ENCODE measurements at regions not wholly inside any gene's neighbourhood (a gene's known extent, or its start where the extent isn't known, plus 50 kb on each side); places are given as distances from the start of the nearest gene placed in this dataset.

DNA sequence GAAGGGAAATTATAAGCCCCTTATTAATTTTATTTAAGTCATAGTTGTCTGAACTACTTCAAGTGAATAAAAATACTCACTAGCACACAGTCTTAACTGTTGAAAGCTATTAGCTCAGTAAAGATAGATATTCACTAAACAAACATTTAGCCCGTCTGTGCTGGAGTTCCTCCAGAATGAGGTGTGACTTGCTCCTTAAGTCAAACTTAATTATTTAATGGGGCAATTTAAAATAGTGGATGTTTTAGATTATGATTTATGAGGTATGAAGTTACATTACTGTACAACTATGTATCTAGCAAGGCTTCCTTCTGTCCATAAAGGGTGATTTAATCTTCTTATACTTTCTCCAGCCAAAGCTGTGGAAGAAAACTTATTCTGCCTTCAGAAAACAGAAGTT is 414.0 kb upstream of the FLRT2 start:
- Histone ChIP-seq H3K36me3 (no peaks in the 10 kb centered on the region), H3K27me3 (no peaks in the 10 kb centered on the region), H3K4me1 (no peaks in the 10 kb centered on the region), H3K9me3 (no peaks in the 10 kb centered on the region), H3K4me3 (no peak overlapping the region), H3K27ac (no peak overlapping the region)
- 35% methylated on average over 1 of the region's 1 CpG for WGBS
- no peak for DNase-seq (ENCODE audit: low spot score in 2 of 2)
- TF ChIP-seq POLR2AphosphoS5 (IDR thresholded peaks at IDR 0.05) = no peak
- TF ChIP-seq CTCF (IDR thresholded peaks at IDR 0.05) = no peak
- no peak for TF ChIP-seq POLR2A (IDR thresholded peaks at IDR 0.05)
- TF ChIP-seq EP300 (IDR thresholded peaks at IDR 0.05) = no peak

DNA sequence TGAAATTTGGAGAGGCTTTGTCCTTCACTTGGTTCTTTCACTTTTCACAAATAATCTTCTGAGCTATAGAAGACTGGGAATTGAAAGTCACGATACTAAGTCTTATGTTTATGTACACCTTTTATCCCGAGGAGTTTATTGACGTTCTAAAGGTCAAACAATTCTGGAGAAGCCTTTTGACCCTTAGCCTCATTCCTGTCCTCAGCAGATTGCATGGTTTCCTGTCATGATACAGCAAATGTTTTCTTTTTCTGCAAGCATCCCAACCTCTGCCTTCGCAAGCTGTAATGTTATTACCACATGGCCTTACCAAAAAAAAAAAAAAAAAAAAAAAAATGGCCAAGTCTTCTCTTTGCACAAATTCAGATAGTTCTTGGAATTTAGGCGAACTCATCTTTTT is 411.7 kb upstream of the FLRT2 start:
- Histone ChIP-seq H3K4me3 (no peak overlapping the region), H3K27ac (no peak overlapping the region), H3K4me1 (no peaks in the 10 kb centered on the region), H3K9me3 (no peaks in the 10 kb centered on the region), H3K36me3 (no peaks in the 10 kb centered on the region), H3K27me3 (no peaks in the 10 kb centered on the region)
- WGBS = 55% methylated on average over 5 of the region's 5 CpGs
- no peak for DNase-seq (ENCODE audit: low spot score in 2 of 2)
- TF ChIP-seq POLR2AphosphoS5 (IDR thresholded peaks at IDR 0.05) = no peak
- no peak for TF ChIP-seq EP300 (IDR thresholded peaks at IDR 0.05)
- TF ChIP-seq POLR2A (IDR thresholded peaks at IDR 0.05) = no peak
- no peak for TF ChIP-seq CTCF (IDR thresholded peaks at IDR 0.05)

DNA sequence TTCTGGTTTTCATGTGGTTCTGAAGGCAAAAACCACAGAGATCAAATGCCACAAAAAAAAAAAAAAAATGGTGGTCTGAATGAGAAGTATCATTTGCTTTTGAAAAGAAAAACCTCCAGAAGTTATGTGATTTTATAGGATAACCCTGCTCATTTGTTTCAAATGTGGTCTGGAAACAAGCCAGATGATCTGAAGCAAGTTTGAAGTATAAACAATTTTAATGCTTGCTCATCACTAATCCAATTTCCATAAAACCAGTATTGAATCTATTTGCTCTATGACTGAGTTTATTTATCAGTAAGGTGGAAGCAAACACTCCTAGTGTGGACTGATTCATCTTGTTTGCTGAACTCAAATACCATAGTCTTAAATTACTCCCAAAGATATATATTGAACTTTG is 407.3 kb upstream of the FLRT2 start:
- Histone ChIP-seq H3K27me3 (no peaks in the 10 kb centered on the region), H3K27ac (no peak overlapping the region), H3K36me3 (no peaks in the 10 kb centered on the region), H3K9me3 (no peaks in the 10 kb centered on the region), H3K4me3 (no peak overlapping the region), H3K4me1 (no peaks in the 10 kb centered on the region)
- DNase-seq (ENCODE audit: low spot score in 2 of 2) = no peak
- TF ChIP-seq POLR2A (IDR thresholded peaks at IDR 0.05) (no peak), CTCF (IDR thresholded peaks at IDR 0.05) (no peak), POLR2AphosphoS5 (IDR thresholded peaks at IDR 0.05) (no peak), EP300 (IDR thresholded peaks at IDR 0.05) (no peak)

GRCh38 chr14:85123755-85124154 is 406.2 kb upstream of the FLRT2 start:
- 45% methylated on average over 2 of the region's 2 CpGs for WGBS
- H3K27ac ChIP-seq = no peak overlapping the region

DNA sequence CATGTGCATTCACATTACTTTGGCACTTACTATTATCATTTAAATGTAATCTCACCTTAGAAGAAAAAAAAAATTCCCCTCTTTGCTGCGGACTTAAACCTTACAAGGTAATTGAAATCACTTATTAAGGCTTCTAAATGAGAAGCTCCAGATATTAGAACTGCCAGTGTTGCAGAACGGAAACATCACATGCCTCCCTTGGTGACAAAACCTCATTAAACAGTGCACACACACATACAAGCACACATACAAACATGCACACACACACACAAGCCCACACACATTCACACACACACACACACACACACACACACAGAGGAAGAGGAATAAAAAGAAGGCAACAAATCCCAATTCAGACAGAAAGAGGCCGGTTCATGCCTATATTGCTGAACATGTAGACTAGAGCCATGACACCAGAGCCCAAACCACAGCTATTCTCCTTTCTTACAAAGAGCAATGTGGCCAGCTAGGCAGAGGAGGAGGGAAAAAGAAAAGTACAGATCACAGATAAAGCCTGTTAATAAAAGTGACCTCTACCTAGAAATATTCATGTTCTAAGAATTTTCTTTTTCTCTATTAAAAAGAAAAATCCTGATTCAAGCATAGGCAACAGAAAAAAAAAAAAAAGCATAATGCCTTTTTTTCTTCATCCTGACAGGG is 405.2 kb upstream of the FLRT2 start:
- no peak overlapping the region for H3K4me3 ChIP-seq
- H3K4me1 ChIP-seq = no peaks in the 10 kb centered on the region
- WGBS = 81% methylated on average over 3 of the region's 3 CpGs
- no peaks in the 10 kb centered on the region for H3K36me3 ChIP-seq
- no peak for DNase-seq (ENCODE audit: low spot score in 2 of 2)
- no peaks in the 10 kb centered on the region for H3K27me3 ChIP-seq
- no peaks in the 10 kb centered on the region for H3K9me3 ChIP-seq
- TF ChIP-seq POLR2A (IDR thresholded peaks at IDR 0.05) (no peak), POLR2AphosphoS5 (IDR thresholded peaks at IDR 0.05) (no peak), CTCF (IDR thresholded peaks at IDR 0.05) (no peak), EP300 (IDR thresholded peaks at IDR 0.05) (no peak)
- no peak overlapping the region for H3K27ac ChIP-seq

More at GRCh38 chr14:85123755-85124154, 406.2 kb upstream of the FLRT2 start:
- Histone ChIP-seq H3K36me3 (no peaks in the 10 kb centered on the region), H3K4me1 (no peaks in the 10 kb centered on the region), H3K9me3 (no peaks in the 10 kb centered on the region), H3K4me3 (no peak overlapping the region), H3K27me3 (no peaks in the 10 kb centered on the region)
- TF ChIP-seq POLR2AphosphoS5 (IDR thresholded peaks at IDR 0.05) (no peak), EP300 (IDR thresholded peaks at IDR 0.05) (no peak), CTCF (IDR thresholded peaks at IDR 0.05) (no peak), POLR2A (IDR thresholded peaks at IDR 0.05) (no peak)
- DNase-seq (ENCODE audit: low spot score in 2 of 2) = no peak
